GM12892 (cell line): ENCODE measurements at regions not wholly inside any gene's neighbourhood (a gene's known extent, or its start where the extent isn't known, plus 50 kb on each side); places are given as distances from the start of the nearest gene placed in this dataset.

Experiments
- POLR2A ChIP-seq: IDR thresholded peaks from 2 replicates; pipeline ENCODE4 v1.6.1; 2011; ENCODE audit warnings: low read depth, low read length, control low read depth
- POLR2AphosphoS5 ChIP-seq: IDR thresholded peaks from 2 replicates; pipeline ENCODE4 v1.6.1; 2011; ENCODE audit warnings: low read depth, low read length, control low read depth
- TAF1 ChIP-seq: IDR thresholded peaks from 2 replicates; pipeline ENCODE4 v1.6.1; 2011; ENCODE audit warnings: low read depth, mild to moderate bottlenecking, control low read depth, low read length, borderline replicate concordance

- TF ChIP-seq POLR2A (no peak), POLR2AphosphoS5 (no peak), TAF1 (no peak)
Observed at GRCh38 chr1:218034468-218034867, 250.6 kb upstream of the RRP15 start.
